ENCODE measurements at regions not wholly inside any gene's neighbourhood (a gene's known extent, or its start where the extent isn't known, plus 50 kb on each side); places are given as distances from the start of the nearest gene placed in this dataset.

DNA sequence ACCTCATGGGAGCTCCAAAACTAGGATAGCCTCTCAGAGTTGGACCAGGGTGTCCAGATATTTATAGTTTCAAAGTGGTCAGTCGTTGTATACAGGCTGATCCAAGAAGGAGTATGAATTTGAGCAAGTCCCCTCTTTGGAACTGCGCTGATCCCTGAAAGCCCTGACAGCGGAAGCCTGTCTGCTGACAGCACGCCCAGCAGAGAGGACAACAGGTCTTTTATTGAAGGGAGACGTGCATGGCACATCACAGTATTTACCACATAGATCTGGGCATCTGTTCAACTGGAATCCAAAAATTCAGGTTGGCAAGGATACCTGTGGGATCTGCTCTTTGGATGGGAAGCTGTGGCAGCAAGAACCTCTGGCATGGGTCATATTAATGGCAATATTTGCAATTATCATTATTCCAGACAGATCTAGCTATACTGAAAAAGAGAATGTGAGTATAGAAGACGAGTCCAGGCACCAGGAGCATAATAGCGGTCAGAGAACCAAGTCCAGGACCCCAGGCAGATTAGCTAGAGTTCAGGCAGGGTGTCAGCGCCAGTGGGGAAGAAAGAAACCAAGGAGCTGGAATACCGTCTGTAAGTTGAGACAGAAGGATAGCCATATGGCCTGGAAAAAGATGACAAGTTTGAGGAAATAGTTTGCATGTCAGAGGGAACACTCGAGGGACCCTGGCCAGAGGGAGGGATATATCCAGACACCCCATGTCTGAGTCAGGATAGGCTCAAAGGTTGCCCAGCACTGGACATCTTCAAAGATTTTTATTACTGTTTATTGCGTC lies 260.4 kb upstream of the FANCL start:
- TF ChIP-seq, protein P1, sequence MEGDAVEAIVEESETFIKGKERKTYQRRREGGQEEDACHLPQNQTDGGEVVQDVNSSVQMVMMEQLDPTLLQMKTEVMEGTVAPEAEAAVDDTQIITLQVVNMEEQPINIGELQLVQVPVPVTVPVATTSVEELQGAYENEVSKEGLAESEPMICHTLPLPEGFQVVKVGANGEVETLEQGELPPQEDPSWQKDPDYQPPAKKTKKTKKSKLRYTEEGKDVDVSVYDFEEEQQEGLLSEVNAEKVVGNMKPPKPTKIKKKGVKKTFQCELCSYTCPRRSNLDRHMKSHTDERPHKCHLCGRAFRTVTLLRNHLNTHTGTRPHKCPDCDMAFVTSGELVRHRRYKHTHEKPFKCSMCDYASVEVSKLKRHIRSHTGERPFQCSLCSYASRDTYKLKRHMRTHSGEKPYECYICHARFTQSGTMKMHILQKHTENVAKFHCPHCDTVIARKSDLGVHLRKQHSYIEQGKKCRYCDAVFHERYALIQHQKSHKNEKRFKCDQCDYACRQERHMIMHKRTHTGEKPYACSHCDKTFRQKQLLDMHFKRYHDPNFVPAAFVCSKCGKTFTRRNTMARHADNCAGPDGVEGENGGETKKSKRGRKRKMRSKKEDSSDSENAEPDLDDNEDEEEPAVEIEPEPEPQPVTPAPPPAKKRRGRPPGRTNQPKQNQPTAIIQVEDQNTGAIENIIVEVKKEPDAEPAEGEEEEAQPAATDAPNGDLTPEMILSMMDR (IDR thresholded peaks at IDR 0.05) = no peak
- TF ChIP-seq POLR2A (IDR thresholded peaks at IDR 0.05) = no peak
